ENCODE measurements at regions not wholly inside any gene's neighbourhood (a gene's known extent, or its start where the extent isn't known, plus 50 kb on each side); places are given as distances from the start of the nearest gene placed in this dataset.

DNA sequence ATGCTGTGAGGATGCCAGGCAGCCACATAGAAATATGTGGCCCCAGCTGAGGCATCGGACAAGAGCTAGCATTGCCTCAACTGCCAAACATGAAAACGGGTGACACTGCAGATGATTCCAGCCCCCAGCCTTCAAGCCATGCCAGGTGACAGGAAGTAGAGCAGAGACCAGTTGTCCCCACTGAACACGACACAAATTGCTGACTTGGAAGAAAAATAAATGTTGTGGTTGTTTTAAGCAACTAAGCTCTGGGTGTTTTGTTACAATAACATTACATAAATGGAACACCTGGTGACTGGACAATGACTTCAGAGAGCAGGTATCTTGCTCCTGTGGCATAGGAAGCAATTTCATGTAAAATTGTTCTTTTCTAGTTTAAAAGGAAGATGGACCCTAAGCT, 154.2 kb downstream of the KIF4B start (continued):
- TF ChIP-seq, protein P1, sequence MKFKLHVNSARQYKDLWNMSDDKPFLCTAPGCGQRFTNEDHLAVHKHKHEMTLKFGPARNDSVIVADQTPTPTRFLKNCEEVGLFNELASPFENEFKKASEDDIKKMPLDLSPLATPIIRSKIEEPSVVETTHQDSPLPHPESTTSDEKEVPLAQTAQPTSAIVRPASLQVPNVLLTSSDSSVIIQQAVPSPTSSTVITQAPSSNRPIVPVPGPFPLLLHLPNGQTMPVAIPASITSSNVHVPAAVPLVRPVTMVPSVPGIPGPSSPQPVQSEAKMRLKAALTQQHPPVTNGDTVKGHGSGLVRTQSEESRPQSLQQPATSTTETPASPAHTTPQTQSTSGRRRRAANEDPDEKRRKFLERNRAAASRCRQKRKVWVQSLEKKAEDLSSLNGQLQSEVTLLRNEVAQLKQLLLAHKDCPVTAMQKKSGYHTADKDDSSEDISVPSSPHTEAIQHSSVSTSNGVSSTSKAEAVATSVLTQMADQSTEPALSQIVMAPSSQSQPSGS (IDR thresholded peaks at IDR 0.05; ENCODE audit: low read length) = no peak
- TF ChIP-seq CEBPB (IDR thresholded peaks at IDR 0.05; ENCODE audit: low read depth, low read length) (no peak), BACH1 (IDR thresholded peaks at IDR 0.05; ENCODE audit: low read length) (no peak), EGR1 (IDR thresholded peaks at IDR 0.05; ENCODE audit: borderline replicate concordance, low read depth, low read length) (no peak), CBX8 (IDR thresholded peaks at IDR 0.05; ENCODE audit: borderline replicate concordance, low read depth, low read length) (no peak)
- TF ChIP-seq, protein P2, sequence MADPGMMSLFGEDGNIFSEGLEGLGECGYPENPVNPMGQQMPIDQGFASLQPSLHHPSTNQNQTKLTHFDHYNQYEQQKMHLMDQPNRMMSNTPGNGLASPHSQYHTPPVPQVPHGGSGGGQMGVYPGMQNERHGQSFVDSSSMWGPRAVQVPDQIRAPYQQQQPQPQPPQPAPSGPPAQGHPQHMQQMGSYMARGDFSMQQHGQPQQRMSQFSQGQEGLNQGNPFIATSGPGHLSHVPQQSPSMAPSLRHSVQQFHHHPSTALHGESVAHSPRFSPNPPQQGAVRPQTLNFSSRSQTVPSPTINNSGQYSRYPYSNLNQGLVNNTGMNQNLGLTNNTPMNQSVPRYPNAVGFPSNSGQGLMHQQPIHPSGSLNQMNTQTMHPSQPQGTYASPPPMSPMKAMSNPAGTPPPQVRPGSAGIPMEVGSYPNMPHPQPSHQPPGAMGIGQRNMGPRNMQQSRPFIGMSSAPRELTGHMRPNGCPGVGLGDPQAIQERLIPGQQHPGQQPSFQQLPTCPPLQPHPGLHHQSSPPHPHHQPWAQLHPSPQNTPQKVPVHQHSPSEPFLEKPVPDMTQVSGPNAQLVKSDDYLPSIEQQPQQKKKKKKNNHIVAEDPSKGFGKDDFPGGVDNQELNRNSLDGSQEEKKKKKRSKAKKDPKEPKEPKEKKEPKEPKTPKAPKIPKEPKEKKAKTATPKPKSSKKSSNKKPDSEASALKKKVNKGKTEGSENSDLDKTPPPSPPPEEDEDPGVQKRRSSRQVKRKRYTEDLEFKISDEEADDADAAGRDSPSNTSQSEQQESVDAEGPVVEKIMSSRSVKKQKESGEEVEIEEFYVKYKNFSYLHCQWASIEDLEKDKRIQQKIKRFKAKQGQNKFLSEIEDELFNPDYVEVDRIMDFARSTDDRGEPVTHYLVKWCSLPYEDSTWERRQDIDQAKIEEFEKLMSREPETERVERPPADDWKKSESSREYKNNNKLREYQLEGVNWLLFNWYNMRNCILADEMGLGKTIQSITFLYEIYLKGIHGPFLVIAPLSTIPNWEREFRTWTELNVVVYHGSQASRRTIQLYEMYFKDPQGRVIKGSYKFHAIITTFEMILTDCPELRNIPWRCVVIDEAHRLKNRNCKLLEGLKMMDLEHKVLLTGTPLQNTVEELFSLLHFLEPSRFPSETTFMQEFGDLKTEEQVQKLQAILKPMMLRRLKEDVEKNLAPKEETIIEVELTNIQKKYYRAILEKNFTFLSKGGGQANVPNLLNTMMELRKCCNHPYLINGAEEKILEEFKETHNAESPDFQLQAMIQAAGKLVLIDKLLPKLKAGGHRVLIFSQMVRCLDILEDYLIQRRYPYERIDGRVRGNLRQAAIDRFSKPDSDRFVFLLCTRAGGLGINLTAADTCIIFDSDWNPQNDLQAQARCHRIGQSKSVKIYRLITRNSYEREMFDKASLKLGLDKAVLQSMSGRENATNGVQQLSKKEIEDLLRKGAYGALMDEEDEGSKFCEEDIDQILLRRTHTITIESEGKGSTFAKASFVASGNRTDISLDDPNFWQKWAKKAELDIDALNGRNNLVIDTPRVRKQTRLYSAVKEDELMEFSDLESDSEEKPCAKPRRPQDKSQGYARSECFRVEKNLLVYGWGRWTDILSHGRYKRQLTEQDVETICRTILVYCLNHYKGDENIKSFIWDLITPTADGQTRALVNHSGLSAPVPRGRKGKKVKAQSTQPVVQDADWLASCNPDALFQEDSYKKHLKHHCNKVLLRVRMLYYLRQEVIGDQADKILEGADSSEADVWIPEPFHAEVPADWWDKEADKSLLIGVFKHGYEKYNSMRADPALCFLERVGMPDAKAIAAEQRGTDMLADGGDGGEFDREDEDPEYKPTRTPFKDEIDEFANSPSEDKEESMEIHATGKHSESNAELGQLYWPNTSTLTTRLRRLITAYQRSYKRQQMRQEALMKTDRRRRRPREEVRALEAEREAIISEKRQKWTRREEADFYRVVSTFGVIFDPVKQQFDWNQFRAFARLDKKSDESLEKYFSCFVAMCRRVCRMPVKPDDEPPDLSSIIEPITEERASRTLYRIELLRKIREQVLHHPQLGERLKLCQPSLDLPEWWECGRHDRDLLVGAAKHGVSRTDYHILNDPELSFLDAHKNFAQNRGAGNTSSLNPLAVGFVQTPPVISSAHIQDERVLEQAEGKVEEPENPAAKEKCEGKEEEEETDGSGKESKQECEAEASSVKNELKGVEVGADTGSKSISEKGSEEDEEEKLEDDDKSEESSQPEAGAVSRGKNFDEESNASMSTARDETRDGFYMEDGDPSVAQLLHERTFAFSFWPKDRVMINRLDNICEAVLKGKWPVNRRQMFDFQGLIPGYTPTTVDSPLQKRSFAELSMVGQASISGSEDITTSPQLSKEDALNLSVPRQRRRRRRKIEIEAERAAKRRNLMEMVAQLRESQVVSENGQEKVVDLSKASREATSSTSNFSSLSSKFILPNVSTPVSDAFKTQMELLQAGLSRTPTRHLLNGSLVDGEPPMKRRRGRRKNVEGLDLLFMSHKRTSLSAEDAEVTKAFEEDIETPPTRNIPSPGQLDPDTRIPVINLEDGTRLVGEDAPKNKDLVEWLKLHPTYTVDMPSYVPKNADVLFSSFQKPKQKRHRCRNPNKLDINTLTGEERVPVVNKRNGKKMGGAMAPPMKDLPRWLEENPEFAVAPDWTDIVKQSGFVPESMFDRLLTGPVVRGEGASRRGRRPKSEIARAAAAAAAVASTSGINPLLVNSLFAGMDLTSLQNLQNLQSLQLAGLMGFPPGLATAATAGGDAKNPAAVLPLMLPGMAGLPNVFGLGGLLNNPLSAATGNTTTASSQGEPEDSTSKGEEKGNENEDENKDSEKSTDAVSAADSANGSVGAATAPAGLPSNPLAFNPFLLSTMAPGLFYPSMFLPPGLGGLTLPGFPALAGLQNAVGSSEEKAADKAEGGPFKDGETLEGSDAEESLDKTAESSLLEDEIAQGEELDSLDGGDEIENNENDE (IDR thresholded peaks at IDR 0.05; ENCODE audit: insufficient replicate concordance, low read length) = no peak

Data from H1 (cell line).